ENCODE measurements at regions not wholly inside any gene's neighbourhood (a gene's known extent, or its start where the extent isn't known, plus 50 kb on each side); places are given as distances from the start of the nearest gene placed in this dataset.

DNA sequence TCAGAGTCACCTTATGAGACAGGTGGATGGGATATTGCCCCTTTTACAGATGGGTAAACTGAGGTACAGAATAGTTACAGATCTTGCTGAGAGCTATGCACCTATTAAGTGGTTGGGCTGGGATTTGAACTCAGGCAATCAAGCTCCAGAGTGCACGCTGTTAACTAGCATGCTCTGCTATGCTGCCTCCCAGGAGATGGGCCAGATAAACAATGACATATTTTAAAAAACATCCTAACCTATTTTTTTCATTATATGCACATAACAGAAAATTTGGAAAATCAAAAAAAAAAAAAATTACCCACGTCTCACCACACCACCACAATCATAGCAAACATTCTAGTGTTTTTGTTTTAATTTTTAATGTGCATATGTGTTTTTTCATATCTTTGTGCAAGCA, 123.4 kb upstream of the STC2 start:
- no peak for TF ChIP-seq FOXA1 (IDR thresholded peaks at IDR 0.05)
- TF ChIP-seq ELF4 (IDR thresholded peaks at IDR 0.05), result no peak
- no peak for TF ChIP-seq FOXK2 (IDR thresholded peaks at IDR 0.05)
- TF ChIP-seq SUZ12 (IDR thresholded peaks at IDR 0.05), result no peak
- no peak for TF ChIP-seq FOXM1 (IDR thresholded peaks at IDR 0.05; ENCODE audit: borderline replicate concordance)
- no peak for TF ChIP-seq SP1 (IDR thresholded peaks at IDR 0.05)

Measured in HEK293T (cell line).